Right lobe of liver (tissue), 6 donors: ENCODE measurements at regions not wholly inside any gene's neighbourhood (a gene's known extent, or its start where the extent isn't known, plus 50 kb on each side); places are given as distances from the start of the nearest gene placed in this dataset.

Experiments
- ATAC-seq, 4 donors: fragments of 200-7000 bp; cut with Tn5 transposase; one replicate each; pipeline ENCODE4 v1.9.1; 2020; ENCODE audit warnings: mild to moderate bottlenecking in 4 of 4, moderate library complexity in 4 of 4
- DNase-seq, 3 donors: peaks; one replicate each; pipeline ENCODE4 v3.0.0-alpha.2; 2020
- H3K27ac ChIP-seq, 3 donors: fragments of 200-600 bp; one replicate each; pipeline ENCODE4 v1.8.0; 2022
- H3K27me3 ChIP-seq, 2 donors: fragments of 200-600 bp; one replicate each; pipeline ENCODE4 v1.8.0; 2022
- H3K36me3 ChIP-seq, 4 donors: fragments of 200-600 bp; sonication (generic) in 1 of 4; one replicate each; pipeline versions ENCODE4 v1.5.1 to v1.8.0; 2017 to 2022; ENCODE audit warnings: control low read depth in 1 of 4
- H3K4me1 ChIP-seq, 4 donors: fragments of 200-600 bp; sonication (generic) in 1 of 4; one replicate each; pipeline versions ENCODE4 v1.5.1 to v1.8.0; 2017 to 2022; ENCODE audit warnings: control low read depth in 1 of 4
- H3K4me3 ChIP-seq, 3 donors: fragments of 200-600 bp; one replicate each; pipeline ENCODE4 v1.8.0; 2022
- H3K9me3 ChIP-seq, 4 donors: fragments of 200-600 bp; sonication (generic) in 1 of 4; one replicate each; pipeline versions ENCODE4 v1.5.1 to v1.8.0; 2017 to 2022; ENCODE audit warnings: control low read depth in 1 of 4
- CTCF ChIP-seq, 4 donors: fragments of 200-600 bp in 3 of 4; fragments of 450-650 bp in 1 of 4; IDR thresholded peaks; one replicate each; pipeline versions ENCODE4 v1.5.1 to v1.8.0; 2016 to 2022; ENCODE audit warnings: antibody characterized with exemption in 4 of 4, mild to moderate bottlenecking in 2 of 4
- POLR2A ChIP-seq: fragments of 450-650 bp; IDR thresholded peaks from one replicate; pipeline ENCODE4 v1.6.1; 2017; ENCODE audit warnings: antibody characterized with exemption, mild to moderate bottlenecking
- WGBS: methylation state at CpG from one replicate; pipeline ENCODE4 v1.1.6; 2018; ENCODE audit warnings: low coverage, low lambda C conversion rate; ENCODE audit not compliant: insufficient coverage; ENCODE audit errors: missing lambda C conversion rate; 5-methylcytosine and 5-hydroxymethylcytosine counted together
- intact Hi-C, 2 donors: fragments of 100-400 bp; cut with DNase I; formaldehyde crosslinking; loops; one replicate each; pipeline versions ENCODE4 v1.11.2 to v1.14.1; 2022
- donor health status: DM: no; HTN: yes; CAD: no.
- donor health status: DM: no; HTN: no; CAD: no.
- donor health status: DM: no; HTN: no; CAD: no.
- donor health status: DM: no; HTN: yes; CAD: no.
- donor health status: DM: no; HTN: yes; CAD: no.

- Histone ChIP-seq H3K4me1 (peaks cover 0 to 30% (median 10%) of the 10 kb centered on the region in 4 donors), H3K27ac (no peak overlapping the region), H3K9me3 (peaks cover 0 to 6% (median 0%) of the 10 kb centered on the region in 4 donors), H3K27me3 (no peaks in the 10 kb centered on the region), H3K4me3 (no peak overlapping the region), H3K36me3 (no peaks in the 10 kb centered on the region)
- TF ChIP-seq POLR2A (no peak), CTCF (IDR thresholded peaks at IDR 0.05) (no peak)
- no peak for DNase-seq
- intact Hi-C loops, result no loop called here
- WGBS, result 38% methylated on average over 3 of the region's 3 CpGs
- peak in 2 of 4 donors; percentile 52 to 58 for ATAC-seq
Observed at GRCh38 chr17:68660302-68660701, 59.1 kb upstream of the FAM20A start.

DNA sequence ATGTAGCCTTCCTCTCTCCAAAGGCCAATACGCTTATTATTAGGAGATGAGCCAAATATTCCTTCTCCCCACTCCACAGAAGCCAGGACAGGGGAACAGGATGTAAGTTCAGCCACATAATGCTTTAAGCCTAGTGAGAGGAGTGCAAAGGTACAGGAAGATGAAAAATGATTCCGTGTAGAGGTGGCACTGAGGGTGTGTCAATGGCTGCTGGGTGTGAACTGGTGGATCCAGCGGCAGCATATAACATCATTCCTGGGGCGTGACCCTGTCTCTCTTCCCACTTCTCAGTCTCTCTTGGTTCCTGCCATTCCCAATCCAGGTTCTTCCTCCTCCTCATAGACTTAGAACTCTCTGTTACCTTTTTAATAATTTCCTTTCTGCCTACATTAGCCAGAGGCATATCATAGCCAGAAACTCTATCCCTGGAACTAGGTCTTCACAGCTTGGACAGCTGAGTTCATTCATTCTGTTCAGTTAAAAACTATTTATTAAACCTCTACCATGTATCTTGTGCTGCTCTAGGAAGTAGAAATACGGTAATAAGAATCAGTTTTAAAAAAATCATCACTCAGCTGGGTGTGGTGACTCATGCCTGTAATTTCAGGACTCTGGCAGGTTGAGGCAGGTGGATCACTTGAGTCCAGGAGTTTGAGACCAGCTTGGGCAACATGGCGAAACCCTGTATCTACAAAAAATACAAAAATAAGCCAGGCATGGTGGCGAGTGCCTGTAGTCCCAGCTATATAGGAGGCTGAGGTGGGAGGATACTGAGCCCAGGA is 58.0 kb upstream of the FAM20A start:
- Histone ChIP-seq H3K36me3 (no peaks in the 10 kb centered on the region), H3K9me3 (peaks cover 0 to 6% (median 0%) of the 10 kb centered on the region in 4 donors), H3K27me3 (no peaks in the 10 kb centered on the region), H3K4me1 (peaks cover 0 to 30% (median 10%) of the 10 kb centered on the region in 4 donors), H3K4me3 (no peak overlapping the region), H3K27ac (no peak overlapping the region)
- WGBS, result 81% methylated on average over 6 of the region's 7 CpGs
- intact Hi-C loops, result no loop called here
- ATAC-seq (no peak), DNase-seq (no peak)
- TF ChIP-seq POLR2A (no peak), CTCF (IDR thresholded peaks at IDR 0.05) (no peak)

DNA sequence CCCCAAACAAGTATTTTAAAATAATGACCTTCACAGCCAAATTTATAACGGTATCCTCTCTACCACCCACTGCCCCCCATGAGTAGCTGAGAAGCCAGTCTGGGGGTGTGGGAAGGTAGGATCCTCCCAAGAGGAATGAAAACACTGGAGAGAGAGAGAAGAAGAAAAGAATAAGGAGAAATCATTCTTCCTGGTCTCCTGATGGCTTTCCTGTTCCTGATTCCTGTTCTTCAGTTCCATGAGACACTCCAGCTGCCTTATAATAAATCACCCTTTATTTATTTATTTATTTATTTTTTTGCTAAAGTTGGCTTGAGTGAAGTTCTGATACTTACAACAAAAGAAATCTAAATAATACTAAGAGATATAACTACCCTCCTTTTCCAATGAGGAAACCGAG is 56.4 kb upstream of the FAM20A start:
- ATAC-seq (no peak), DNase-seq (no peak)
- Histone ChIP-seq H3K4me3 (no peak overlapping the region), H3K36me3 (no peaks in the 10 kb centered on the region), H3K9me3 (no peaks in the 10 kb centered on the region), H3K27me3 (no peaks in the 10 kb centered on the region), H3K27ac (no peak overlapping the region), H3K4me1 (peaks cover 0 to 28% (median 10%) of the 10 kb centered on the region in 4 donors)
- intact Hi-C loops, result no loop called here
- WGBS, result 80% methylated on average over 2 of the region's 2 CpGs
- TF ChIP-seq CTCF (IDR thresholded peaks at IDR 0.05) (no peak), POLR2A (no peak)

DNA sequence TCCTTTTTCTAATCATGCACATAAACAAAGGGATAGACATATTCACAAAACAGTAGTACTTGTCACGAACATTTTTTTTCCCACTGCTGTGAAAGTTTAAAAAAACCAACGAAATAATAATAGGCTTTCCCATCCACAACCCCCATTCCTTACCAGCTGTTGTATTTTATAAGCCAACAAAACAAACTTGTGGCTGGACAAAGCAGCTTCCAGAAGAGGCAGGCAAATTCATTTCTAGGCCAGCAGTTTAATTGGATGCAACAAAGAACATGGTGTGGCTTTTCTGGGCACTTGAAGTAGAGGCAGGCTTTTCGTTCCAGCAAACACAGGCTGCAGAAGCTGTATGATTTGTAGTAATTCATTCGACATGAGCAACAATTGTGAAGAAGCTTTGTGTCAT is 56.0 kb upstream of the FAM20A start:
- TF ChIP-seq CTCF (IDR thresholded peaks at IDR 0.05) (no peak), POLR2A (no peak)
- DNase-seq (no peak), ATAC-seq (no peak)
- no peak overlapping the region for H3K4me3 ChIP-seq
- H3K27ac ChIP-seq, result no peak overlapping the region
- no peaks in the 10 kb centered on the region for H3K36me3 ChIP-seq
- WGBS, result 76% methylated on average over 4 of the region's 4 CpGs
- no peaks in the 10 kb centered on the region for H3K9me3 ChIP-seq
- intact Hi-C loops, result no loop called here
- H3K27me3 ChIP-seq, result no peaks in the 10 kb centered on the region
- H3K4me1 ChIP-seq, result peaks cover 0 to 23% (median 9%) of the 10 kb centered on the region in 4 donors
